HepG2 (cell line): ENCODE measurements at regions not wholly inside any gene's neighbourhood (a gene's known extent, or its start where the extent isn't known, plus 50 kb on each side); places are given as distances from the start of the nearest gene placed in this dataset.
A peak's percentile ranks its signal among the peaks of the same experiment; 100 is the strongest.

Experiments used
- ATAC-seq: fragments of 200-7000 bp; cut with Tn5 transposase; 3 replicates; pipeline ENCODE4 v1.9.1; 2020; ENCODE audit warnings: mild to moderate bottlenecking, moderate library complexity
- BruUV-seq: library from RNA; stranded (reverse); fragments of 400-500 nt; replicated peaks from 2 replicates; lab custom pipeline; 2021; lab: Mats Ljungman, UMichigan
- CTCF ChIA-PET: fragments of 300-600 bp; formaldehyde crosslinking; extraction: SDS; loops from one replicate; lab custom pipeline; 2021; ENCODE audit warnings: low total read pairs, inconsistent platforms, low intra/inter-chr PET ratio; lab: Yijun Ruan, JAX
- POLR2A ChIA-PET: fragments of 350-600 bp; sonication (Branson Sonifier 250); formaldehyde crosslinking; loops from one replicate; lab custom pipeline; 2020; ENCODE audit warnings: antibody characterized with exemption, inconsistent platforms; lab: Yijun Ruan, JAX
- DNase-seq: peaks from one replicate; pipeline ENCODE4 v3.0.0-alpha.2; 2015; ENCODE audit warnings: low spot score
- FAIRE-seq: peaks from 3 replicates; lab custom pipeline; 2011; peaks lifted over from hg19 to GRCh38; lab: Jason Lieb, UNC
- H2AFZ ChIP-seq: one replicate; pipeline ENCODE4 v1.6.1; 2011; ENCODE audit warnings: low read length, inconsistent platforms
- H3K27ac ChIP-seq: fragments of 300-600 bp; 3 replicates; pipeline ENCODE4 v1.8.0; 2011; ENCODE audit warnings: mixed run types, mild to moderate bottlenecking, mixed read lengths, low read length, inconsistent platforms; ENCODE audit not compliant: insufficient read depth; ENCODE audit errors: extremely low read length
- H3K27me3 ChIP-seq, 2 experiments: fragments of 200-600 bp in 1 of 2; 2 replicates in 1 of 2; 3 replicates in 1 of 2; pipeline versions ENCODE4 v1.6.0 to v1.8.0; 2011; ENCODE audit warnings: low read length in 2 of 2, mild to moderate bottlenecking in 2 of 2, moderate library complexity in 2 of 2, inconsistent platforms in 1 of 2; ENCODE audit not compliant: insufficient read depth in 2 of 2, control insufficient read depth in 1 of 2
- H3K36me3 ChIP-seq, 2 experiments: fragments of 200-600 bp in 1 of 2; replicated peaks in 1 of 2; 2 replicates in 1 of 2; 3 replicates in 1 of 2; pipeline versions ENCODE4 v1.5.1 to v1.8.0; 2011; ENCODE audit warnings: low read length in 2 of 2, inconsistent platforms in 1 of 2; ENCODE audit not compliant: insufficient read depth in 2 of 2, control insufficient read depth in 1 of 2
- H3K4me1 ChIP-seq: 2 replicates; pipeline ENCODE4 v1.5.1; 2012; ENCODE audit warnings: low read length, inconsistent platforms; ENCODE audit not compliant: insufficient read depth
- H3K4me2 ChIP-seq: 2 replicates; pipeline ENCODE4 v1.6.0; 2011; ENCODE audit warnings: low read depth, low read length, inconsistent platforms
- H3K4me3 ChIP-seq, 3 experiments: fragments of 200-600 bp in 1 of 3; sonication (generic), shearing (Covaris generic) in 1 of 3; replicated peaks in 1 of 3; 2 replicates each; pipeline ENCODE4 v1.5.1; 2011 to 2016; ENCODE audit warnings: low read length in 3 of 3, inconsistent platforms in 2 of 3, low read depth in 2 of 3, mild to moderate bottlenecking in 2 of 3, control low read depth in 1 of 3, mixed read lengths in 1 of 3; ENCODE audit not compliant: insufficient read depth in 1 of 3
- H3K79me2 ChIP-seq: one replicate; pipeline ENCODE4 v1.6.1; 2011; ENCODE audit warnings: low read length, inconsistent platforms; ENCODE audit not compliant: insufficient read depth
- H3K9ac ChIP-seq: 2 replicates; pipeline ENCODE4 v1.6.0; 2011; ENCODE audit warnings: mild to moderate bottlenecking, low read depth, low read length, inconsistent platforms; ENCODE audit not compliant: insufficient read depth
- H3K9me3 ChIP-seq: 2 replicates; pipeline ENCODE4 v1.5.1; 2012; ENCODE audit warnings: mild to moderate bottlenecking, low read length
- H4K20me1 ChIP-seq: 2 replicates; pipeline ENCODE4 v1.6.0; 2011; ENCODE audit warnings: inconsistent platforms, mild to moderate bottlenecking, low read length, moderate library complexity; ENCODE audit not compliant: insufficient read depth
- FOXA1 ChIP-seq, 2 experiments: fragments of 450-650 bp in 1 of 2; sonication (generic) in 1 of 2; formaldehyde crosslinking in 1 of 2; IDR thresholded peaks; 2 replicates each; pipeline versions ENCODE4 v1.4.0 to v1.6.1; 2016 to 2020; ENCODE audit warnings: missing genetic modification reagents in 1 of 2
- HDAC2 ChIP-seq: sonication (generic); formaldehyde crosslinking; IDR thresholded peaks from 2 replicates; pipeline ENCODE4 v1.4.0; 2020; ENCODE audit warnings: missing genetic modification reagents
- NR2C2 ChIP-seq: sonication (generic); formaldehyde crosslinking; IDR thresholded peaks from 2 replicates; pipeline ENCODE4 v1.4.0; 2020; ENCODE audit warnings: missing genetic modification reagents, mild to moderate bottlenecking, moderate library complexity, borderline replicate concordance
- PLRG1 ChIP-seq: fragments of 450-650 bp; conservative IDR thresholded peaks from 2 replicates; pipeline ENCODE4 v1.6.1; 2016
- SIN3B ChIP-seq: fragments of 150-350 bp; IDR thresholded peaks from 2 replicates; pipeline ENCODE4 v1.6.1; 2014; ENCODE audit warnings: low read length
- SSRP1 ChIP-seq: IDR thresholded peaks from 2 replicates; pipeline ENCODE4 v1.6.1; 2016; ENCODE audit warnings: control low read depth
- ZNF333 ChIP-seq: sonication (generic); formaldehyde crosslinking; IDR thresholded peaks from 2 replicates; pipeline ENCODE4 v1.4.0; 2020; ENCODE audit warnings: mild to moderate bottlenecking, missing genetic modification reagents, borderline replicate concordance
- ZNF781 ChIP-seq: sonication (generic); formaldehyde crosslinking; IDR thresholded peaks from 2 replicates; pipeline ENCODE4 v1.5.1; 2020; ENCODE audit warnings: borderline replicate concordance, mild to moderate bottlenecking, missing genetic modification reagents; ENCODE audit errors: not compliant biosample characterization
- WGBS: methylation state at CpG from one replicate; pipeline ENCODE4 v1.1.6; 2017; ENCODE audit warnings: low lambda C conversion rate; 5-methylcytosine and 5-hydroxymethylcytosine counted together
- in situ Hi-C: cut with HindIII; loops from 2 replicates; pipeline ENCODE4 v1.10.0; 2017; ENCODE audit warnings: low pct_unique_long_range_greater_than_20kb; ENCODE audit not compliant: extremely low pct_ligation_motif_present
- intact Hi-C: fragments of 100-400 bp; cut with micrococcal nuclease; formaldehyde crosslinking; loops from one replicate; pipeline ENCODE4 v1.10.0; 2022; ENCODE audit not compliant: unreplicated experiment
- TF ChIP-seq, protein P1 (sequence below): sonication (generic); formaldehyde crosslinking; IDR thresholded peaks from 2 replicates; pipeline ENCODE4 v1.5.0; 2020; ENCODE audit warnings: missing genetic modification reagents, mild to moderate bottlenecking, borderline replicate concordance
- TF ChIP-seq, protein P2 (sequence below): sonication (generic); formaldehyde crosslinking; IDR thresholded peaks from 2 replicates; pipeline ENCODE4 v1.8.0; 2022; ENCODE audit warnings: mild to moderate bottlenecking, missing genetic modification reagents, moderate library complexity

DNA sequence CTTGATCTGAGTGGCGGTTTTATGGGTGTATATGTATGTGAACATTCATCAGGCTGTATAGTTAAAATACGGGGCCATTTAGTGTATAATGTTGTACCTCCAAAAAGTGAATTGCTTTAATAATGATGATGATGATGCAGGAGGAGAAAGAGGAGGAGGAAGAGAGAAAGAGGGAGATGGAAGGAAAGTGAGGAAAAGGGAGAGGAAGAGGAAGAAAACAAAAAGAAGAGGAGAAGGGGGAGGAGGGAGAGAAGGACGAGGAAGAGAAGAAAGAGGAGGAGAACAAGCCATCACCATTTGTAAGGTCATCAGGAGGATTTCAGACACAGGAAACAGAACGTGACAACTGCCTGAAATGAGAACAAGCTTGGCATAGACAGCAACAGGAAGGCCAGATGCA, 168.4 kb upstream of the NCKAP5 start:
- no peak overlapping the region for H3K27ac ChIP-seq
- DNase-seq (no peak), ATAC-seq (no peak)
- H3K9me3 ChIP-seq: 0 out of 2 replicates have a peak, but pooled peaks cover 8% of the 10 kb centered on the region
- in situ Hi-C loops (no loop called here), intact Hi-C loops (no loop called here)
- no peaks in the 10 kb centered on the region for H4K20me1 ChIP-seq
- H3K27me3 ChIP-seq: no peaks in the 10 kb centered on the region; a peak in 1 of 5 replicates
- H3K36me3 ChIP-seq: no peaks in the 10 kb centered on the region
- no peak overlapping the region for H3K4me3 ChIP-seq
- TF ChIP-seq SSRP1 (no peak), FOXA1 (IDR thresholded peaks at IDR 0.05) (peak; percentile 54; the same call in 1 of the 2 replicates), FOXA1 (CRISPR knock-in tag; IDR thresholded peaks at IDR 0.05) (no peak), ZNF781 (CRISPR knock-in tag) (no peak), ZNF333 (no peak), NR2C2 (CRISPR knock-in tag) (no peak), SIN3B (no peak), PLRG1 (0 out of 2 replicates have a peak, but pooled peaks have one; percentile 70), HDAC2 (CRISPR knock-in tag) (no peak)
- TF ChIP-seq, protein P1, sequence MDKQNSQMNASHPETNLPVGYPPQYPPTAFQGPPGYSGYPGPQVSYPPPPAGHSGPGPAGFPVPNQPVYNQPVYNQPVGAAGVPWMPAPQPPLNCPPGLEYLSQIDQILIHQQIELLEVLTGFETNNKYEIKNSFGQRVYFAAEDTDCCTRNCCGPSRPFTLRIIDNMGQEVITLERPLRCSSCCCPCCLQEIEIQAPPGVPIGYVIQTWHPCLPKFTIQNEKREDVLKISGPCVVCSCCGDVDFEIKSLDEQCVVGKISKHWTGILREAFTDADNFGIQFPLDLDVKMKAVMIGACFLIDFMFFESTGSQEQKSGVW (CRISPR knock-in tag): no peak
- TF ChIP-seq, protein P2, sequence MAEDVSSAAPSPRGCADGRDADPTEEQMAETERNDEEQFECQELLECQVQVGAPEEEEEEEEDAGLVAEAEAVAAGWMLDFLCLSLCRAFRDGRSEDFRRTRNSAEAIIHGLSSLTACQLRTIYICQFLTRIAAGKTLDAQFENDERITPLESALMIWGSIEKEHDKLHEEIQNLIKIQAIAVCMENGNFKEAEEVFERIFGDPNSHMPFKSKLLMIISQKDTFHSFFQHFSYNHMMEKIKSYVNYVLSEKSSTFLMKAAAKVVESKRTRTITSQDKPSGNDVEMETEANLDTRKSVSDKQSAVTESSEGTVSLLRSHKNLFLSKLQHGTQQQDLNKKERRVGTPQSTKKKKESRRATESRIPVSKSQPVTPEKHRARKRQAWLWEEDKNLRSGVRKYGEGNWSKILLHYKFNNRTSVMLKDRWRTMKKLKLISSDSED: no peak
- TF ChIP-seq, all 625 proteins: peak for 2
- Histone ChIP-seq H3K4me1 (no peaks in the 10 kb centered on the region), H3K9ac (no peak overlapping the region), H3K4me2 (no peak overlapping the region), H3K79me2 (no peaks in the 10 kb centered on the region), H2AFZ (no peak overlapping the region)
- ChIA-PET POLR2A (no interaction called here), CTCF (no interaction called here)
- FAIRE-seq: no peak
- under 1% methylated on average over 4 of the region's 4 CpGs for WGBS
- BruUV-seq: no TSS peak
